MM.1S (cell line): ENCODE measurements at regions not wholly inside any gene's neighbourhood (a gene's known extent, or its start where the extent isn't known, plus 50 kb on each side); places are given as distances from the start of the nearest gene placed in this dataset.

Source experiments
- DNase-seq: peaks from one replicate; pipeline ENCODE4 v3.0.0-alpha.2; 2015
- H2AFZ ChIP-seq: fragments of 300-600 bp; sonication (generic); 2 replicates; pipeline ENCODE4 v1.6.0; 2016; ENCODE audit warnings: antibody characterized with exemption, low read length
- H3F3A ChIP-seq: fragments of 300-600 bp; sonication (generic); 2 replicates; pipeline ENCODE4 v1.6.1; 2016; ENCODE audit warnings: mild to moderate bottlenecking, antibody characterized with exemption, low read length, moderate library complexity, mixed read lengths; ENCODE audit not compliant: insufficient read depth
- H3K27ac ChIP-seq: fragments of 300-600 bp; sonication (generic); 2 replicates; pipeline ENCODE4 v1.5.1; 2016; ENCODE audit warnings: mild to moderate bottlenecking, low read length
- H3K27me3 ChIP-seq: fragments of 300-600 bp; sonication (generic); replicated peaks from 2 replicates; pipeline ENCODE4 v1.6.0; 2016; ENCODE audit warnings: low read length; ENCODE audit not compliant: insufficient read depth
- H3K36me3 ChIP-seq: fragments of 300-600 bp; sonication (generic); replicated peaks from 2 replicates; pipeline ENCODE4 v1.6.1; 2016; ENCODE audit warnings: mild to moderate bottlenecking, low read length, mixed read lengths; ENCODE audit not compliant: insufficient read depth
- H3K4me1 ChIP-seq: fragments of 300-600 bp; sonication (generic); 2 replicates; pipeline ENCODE4 v1.6.1; 2016; ENCODE audit warnings: low read length, mixed read lengths
- H3K4me2 ChIP-seq: fragments of 300-600 bp; sonication (generic); 2 replicates; pipeline ENCODE4 v1.6.0; 2016; ENCODE audit warnings: low read depth, low read length
- H3K4me3 ChIP-seq: fragments of 300-600 bp; sonication (generic); 2 replicates; pipeline ENCODE4 v1.5.1; 2016; ENCODE audit warnings: low read length, mixed read lengths
- H3K79me2 ChIP-seq: fragments of 300-600 bp; sonication (generic); 2 replicates; pipeline ENCODE4 v1.6.1; 2016; ENCODE audit warnings: mixed run types, low read length, mixed read lengths
- H3K9ac ChIP-seq: fragments of 300-600 bp; sonication (generic); 2 replicates; pipeline ENCODE4 v1.6.1; 2016; ENCODE audit warnings: low read length, mixed read lengths
- H3K9me2 ChIP-seq: fragments of 300-600 bp; sonication (generic); replicated peaks from 2 replicates; pipeline ENCODE4 v1.6.1; 2016; ENCODE audit warnings: mild to moderate bottlenecking, low read length, mixed read lengths; ENCODE audit not compliant: insufficient read depth
- H3K9me3 ChIP-seq: fragments of 300-600 bp; sonication (generic); replicated peaks from 2 replicates; pipeline ENCODE4 v1.6.1; 2016; ENCODE audit warnings: mild to moderate bottlenecking, low read length, mixed read lengths; ENCODE audit not compliant: insufficient read depth
- H4K20me1 ChIP-seq: fragments of 300-600 bp; sonication (generic); 2 replicates; pipeline ENCODE4 v1.6.1; 2016; ENCODE audit warnings: mild to moderate bottlenecking, low read length, moderate library complexity, mixed read lengths; ENCODE audit not compliant: insufficient read depth
- EZH2 ChIP-seq: fragments of 300-600 bp; sonication (generic); optimal IDR thresholded peaks from 2 replicates; pipeline ENCODE3; 2017; ENCODE audit warnings: low read depth, mild to moderate bottlenecking, antibody characterized with exemption, low read length, mixed read lengths
- EZH2phosphoT487 ChIP-seq: fragments of 300-600 bp; sonication (generic); IDR thresholded peaks from 2 replicates; pipeline ENCODE4 v1.6.1; 2018; ENCODE audit warnings: antibody characterized with exemption, low read length
- TF ChIP-seq, protein P1 (sequence below): fragments of 300-600 bp; sonication (generic); IDR thresholded peaks from 2 replicates; pipeline ENCODE4 v1.5.1; 2016; ENCODE audit warnings: antibody characterized with exemption, low read length, mixed read lengths

DNA sequence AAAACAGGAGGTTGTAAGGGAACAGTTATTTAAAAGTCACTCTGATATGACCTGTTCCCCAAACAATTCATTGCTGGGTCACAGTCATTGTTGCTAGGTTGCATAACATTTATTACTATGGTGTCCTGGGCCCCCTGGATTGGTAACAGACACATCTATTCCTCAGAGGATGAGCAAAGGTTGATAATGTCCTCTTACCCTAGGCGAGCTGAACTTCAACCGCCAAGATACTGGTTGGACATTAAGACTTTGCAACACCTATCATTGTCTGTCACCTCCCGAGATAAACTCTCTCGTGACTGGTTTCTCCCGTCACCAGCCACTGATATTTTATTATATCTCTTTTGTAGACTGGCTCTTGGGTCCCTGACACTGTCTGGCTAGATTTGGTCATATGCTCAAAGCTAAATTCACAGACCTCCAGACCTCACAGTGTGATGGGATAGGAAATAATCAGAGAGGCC, 361.3 kb downstream of the ZNF521 start:
- H3K27me3 ChIP-seq, result no peaks in the 10 kb centered on the region
- no peaks in the 10 kb centered on the region for H4K20me1 ChIP-seq
- no peak overlapping the region for H3K27ac ChIP-seq
- TF ChIP-seq, protein P1, sequence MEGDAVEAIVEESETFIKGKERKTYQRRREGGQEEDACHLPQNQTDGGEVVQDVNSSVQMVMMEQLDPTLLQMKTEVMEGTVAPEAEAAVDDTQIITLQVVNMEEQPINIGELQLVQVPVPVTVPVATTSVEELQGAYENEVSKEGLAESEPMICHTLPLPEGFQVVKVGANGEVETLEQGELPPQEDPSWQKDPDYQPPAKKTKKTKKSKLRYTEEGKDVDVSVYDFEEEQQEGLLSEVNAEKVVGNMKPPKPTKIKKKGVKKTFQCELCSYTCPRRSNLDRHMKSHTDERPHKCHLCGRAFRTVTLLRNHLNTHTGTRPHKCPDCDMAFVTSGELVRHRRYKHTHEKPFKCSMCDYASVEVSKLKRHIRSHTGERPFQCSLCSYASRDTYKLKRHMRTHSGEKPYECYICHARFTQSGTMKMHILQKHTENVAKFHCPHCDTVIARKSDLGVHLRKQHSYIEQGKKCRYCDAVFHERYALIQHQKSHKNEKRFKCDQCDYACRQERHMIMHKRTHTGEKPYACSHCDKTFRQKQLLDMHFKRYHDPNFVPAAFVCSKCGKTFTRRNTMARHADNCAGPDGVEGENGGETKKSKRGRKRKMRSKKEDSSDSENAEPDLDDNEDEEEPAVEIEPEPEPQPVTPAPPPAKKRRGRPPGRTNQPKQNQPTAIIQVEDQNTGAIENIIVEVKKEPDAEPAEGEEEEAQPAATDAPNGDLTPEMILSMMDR, result no peak
- no peak for TF ChIP-seq EZH2
- TF ChIP-seq EZH2phosphoT487, result no peak
- no peak overlapping the region for H3K9ac ChIP-seq
- no peaks in the 10 kb centered on the region for H3K36me3 ChIP-seq
- no peak overlapping the region for H2AFZ ChIP-seq
- no peak for DNase-seq
- H3K4me1 ChIP-seq, result no peaks in the 10 kb centered on the region
- no peak overlapping the region for H3K4me3 ChIP-seq
- no peaks in the 10 kb centered on the region for H3K9me2 ChIP-seq
- no peaks in the 10 kb centered on the region for H3K9me3 ChIP-seq
- H3K4me2 ChIP-seq, result no peak overlapping the region
- H3F3A ChIP-seq, result no peaks in the 10 kb centered on the region
- H3K79me2 ChIP-seq, result no peaks in the 10 kb centered on the region

DNA sequence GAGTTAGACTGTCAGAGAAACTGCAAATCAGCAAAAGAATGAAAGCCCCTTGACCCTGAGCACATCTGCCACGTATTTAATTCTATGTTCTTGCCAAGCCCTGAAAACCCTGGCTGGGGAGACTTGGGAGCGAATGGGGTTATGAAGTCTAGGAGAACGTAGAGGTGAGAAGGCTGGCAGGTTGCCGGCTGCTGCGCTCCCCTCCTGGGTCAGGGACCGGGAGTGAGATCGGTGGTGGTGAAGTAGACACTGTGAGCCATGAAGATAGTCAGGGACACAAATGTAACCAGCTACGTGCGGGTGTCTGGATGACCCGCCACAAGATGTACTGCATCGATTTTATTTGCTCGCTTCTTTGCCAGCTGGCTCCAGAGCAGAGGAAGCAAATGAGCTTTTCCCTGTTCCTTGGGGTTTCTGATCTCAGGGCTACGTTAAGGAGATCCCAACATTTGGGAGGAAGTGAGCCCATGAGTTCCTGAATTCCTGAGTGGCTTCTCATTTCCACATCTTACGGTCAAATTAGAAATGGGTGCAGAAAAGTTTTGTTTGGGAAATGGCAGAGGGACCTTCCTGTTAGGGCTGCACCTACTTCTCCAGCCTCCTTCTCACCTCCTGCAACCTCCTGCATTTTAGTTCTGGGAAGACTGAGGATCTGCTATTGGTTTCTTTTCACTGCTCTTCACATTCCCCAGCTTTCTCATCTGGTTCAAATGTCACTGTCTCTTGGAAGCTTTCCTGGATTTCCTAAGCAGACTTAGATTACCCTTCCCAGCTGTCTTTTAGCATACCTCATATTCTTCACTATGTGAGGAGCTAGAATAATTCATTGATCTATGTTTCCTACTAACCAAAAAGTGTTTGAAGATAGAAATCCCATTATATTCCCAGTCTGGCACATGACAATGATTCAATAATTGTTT, 360.6 kb downstream of the ZNF521 start:
- no peak overlapping the region for H3K9ac ChIP-seq

DNA sequence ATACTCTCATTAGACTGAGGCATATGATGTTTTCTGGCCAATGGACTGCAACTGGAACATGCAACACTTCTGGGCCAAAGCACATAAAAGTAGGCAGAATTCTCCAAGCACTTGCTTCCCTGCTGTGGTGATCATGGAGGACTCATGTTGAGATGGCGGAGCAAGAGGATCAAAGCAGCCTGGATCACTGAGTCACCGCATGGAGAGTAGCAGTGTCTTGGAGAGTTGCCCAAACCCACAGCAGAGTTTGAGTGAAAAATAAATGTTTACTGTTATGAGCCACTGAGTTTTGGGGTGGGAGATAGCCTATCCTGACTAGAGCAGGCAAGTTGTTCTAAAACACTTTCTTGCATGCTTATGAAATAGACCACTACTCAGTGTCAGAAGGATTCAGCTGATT, 359.5 kb downstream of the ZNF521 start:
- no peak for DNase-seq
- no peak overlapping the region for H3K27ac ChIP-seq
- no peaks in the 10 kb centered on the region for H3K79me2 ChIP-seq
- no peak overlapping the region for H3K4me3 ChIP-seq
- H3F3A ChIP-seq, result no peaks in the 10 kb centered on the region
- H3K36me3 ChIP-seq, result no peaks in the 10 kb centered on the region
- no peak overlapping the region for H2AFZ ChIP-seq
- H3K9me2 ChIP-seq, result no peaks in the 10 kb centered on the region
- no peaks in the 10 kb centered on the region for H4K20me1 ChIP-seq
- no peaks in the 10 kb centered on the region for H3K4me1 ChIP-seq
- no peaks in the 10 kb centered on the region for H3K9me3 ChIP-seq
- TF ChIP-seq, protein P1, result no peak
- no peak for TF ChIP-seq EZH2phosphoT487
- no peak for TF ChIP-seq EZH2
- H3K9ac ChIP-seq, result no peak overlapping the region
- H3K4me2 ChIP-seq, result no peak overlapping the region
- no peaks in the 10 kb centered on the region for H3K27me3 ChIP-seq

More for the DNA sequence above, 360.6 kb downstream of the ZNF521 start:
- H3K9me2 ChIP-seq, result no peaks in the 10 kb centered on the region
- H3K27me3 ChIP-seq, result no peaks in the 10 kb centered on the region
- no peak overlapping the region for H3K27ac ChIP-seq
- no peaks in the 10 kb centered on the region for H3K9me3 ChIP-seq
- DNase-seq, result no peak
- no peaks in the 10 kb centered on the region for H4K20me1 ChIP-seq
- no peaks in the 10 kb centered on the region for H3K4me1 ChIP-seq
- no peaks in the 10 kb centered on the region for H3F3A ChIP-seq
- H3K36me3 ChIP-seq, result no peaks in the 10 kb centered on the region
- H3K4me3 ChIP-seq, result no peak overlapping the region
- H2AFZ ChIP-seq, result no peak overlapping the region
- TF ChIP-seq EZH2phosphoT487 (no peak), EZH2 (no peak)
- TF ChIP-seq, protein P1, result no peak
- H3K79me2 ChIP-seq, result no peaks in the 10 kb centered on the region
- H3K4me2 ChIP-seq, result no peak overlapping the region
